CMK (cell line): ENCODE measurements at regions not wholly inside any gene's neighbourhood (a gene's known extent, or its start where the extent isn't known, plus 50 kb on each side); places are given as distances from the start of the nearest gene placed in this dataset.
"Not testable (repeated sequence)": the region's sequence is repeated elsewhere in the genome, so short reads cannot be mapped to it uniquely, and the experiment has no call there.

Experiments
- DNase-seq: peaks from one replicate; pipeline ENCODE4 v3.0.0-alpha.2; 2010; ENCODE audit warnings: low read depth

GRCh38 chr11:130979386-130979972 is 63.2 kb upstream of the SNX19 start:
- DNase-seq = no peak

DNA sequence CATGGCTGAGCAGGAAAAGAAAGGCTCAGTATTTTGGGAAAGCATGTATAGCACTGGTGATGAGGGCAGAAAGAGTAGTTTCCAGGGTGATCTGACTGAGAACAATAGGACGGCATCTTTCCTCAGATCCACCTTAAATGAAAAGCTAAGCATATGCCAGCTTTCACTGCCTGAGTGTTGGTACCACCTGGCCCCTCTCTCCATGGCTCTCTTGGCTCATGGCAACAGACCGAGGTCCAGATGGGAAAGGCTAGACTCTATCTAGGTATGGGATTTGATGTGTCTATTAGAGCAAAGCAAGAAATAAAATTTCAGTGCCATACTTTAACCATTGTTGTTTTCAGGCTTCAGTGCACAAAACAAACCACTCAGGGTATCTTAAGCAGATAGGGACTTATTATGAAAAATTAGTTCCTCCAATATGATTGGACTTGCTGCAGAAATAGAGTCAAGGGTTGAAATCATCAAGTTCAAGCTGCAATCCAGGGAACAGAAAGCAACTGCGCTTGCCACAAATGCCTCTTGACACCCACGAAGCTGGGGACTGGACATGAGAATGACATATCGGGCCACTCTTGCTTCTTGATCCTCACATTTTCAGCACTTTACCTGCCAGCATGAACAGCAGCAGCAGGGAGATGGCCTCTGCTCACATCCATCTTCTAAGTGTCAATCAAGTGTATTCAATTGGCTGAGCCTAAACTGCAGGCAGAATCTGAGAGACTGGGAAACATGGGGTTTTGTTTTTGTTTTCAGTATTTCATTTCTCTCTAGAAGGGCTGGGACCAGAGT is 64.0 kb upstream of the SNX19 start:
- no peak for DNase-seq

DNA sequence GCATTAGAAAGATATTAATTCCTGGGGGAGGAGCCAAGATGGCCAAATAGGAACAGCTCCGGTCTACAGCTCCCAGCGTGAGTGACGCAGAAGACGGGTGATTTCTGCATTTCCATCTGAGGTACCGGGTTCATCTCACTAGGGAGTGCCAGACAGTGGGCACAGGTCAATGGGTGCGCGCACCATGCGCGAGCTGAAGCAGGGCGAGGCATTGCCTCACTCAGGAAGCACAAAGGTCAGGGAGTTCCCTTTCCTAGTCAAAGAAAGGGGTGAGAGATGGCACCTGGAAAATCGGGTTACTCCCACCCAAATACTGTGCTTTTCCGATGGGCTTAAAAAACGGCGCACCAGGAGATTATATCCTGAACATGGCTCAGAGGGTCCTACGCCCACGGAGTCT is 68.0 kb upstream of the SNX19 start:
- not testable (repeated sequence) for DNase-seq

DNA sequence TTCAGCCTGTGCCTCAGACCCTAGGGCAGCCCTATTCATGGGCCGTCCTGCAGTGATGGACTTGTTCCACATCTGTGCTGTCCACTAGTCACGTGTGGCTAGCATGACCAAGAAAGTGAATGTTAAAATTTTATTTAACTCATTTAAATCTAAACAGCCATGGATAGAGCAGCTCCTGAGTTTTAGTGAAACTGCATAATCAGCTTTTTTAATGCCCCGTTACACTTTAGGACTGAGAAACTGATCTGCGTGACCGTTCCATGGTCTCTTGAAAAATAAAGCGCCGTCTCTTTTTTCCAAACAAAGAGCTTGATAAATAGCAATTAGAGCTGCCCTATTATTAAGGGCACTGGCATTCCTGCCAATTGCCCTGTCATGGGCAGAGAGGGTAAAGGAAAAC is 76.5 kb upstream of the SNX19 start:
- DNase-seq = no peak

DNA sequence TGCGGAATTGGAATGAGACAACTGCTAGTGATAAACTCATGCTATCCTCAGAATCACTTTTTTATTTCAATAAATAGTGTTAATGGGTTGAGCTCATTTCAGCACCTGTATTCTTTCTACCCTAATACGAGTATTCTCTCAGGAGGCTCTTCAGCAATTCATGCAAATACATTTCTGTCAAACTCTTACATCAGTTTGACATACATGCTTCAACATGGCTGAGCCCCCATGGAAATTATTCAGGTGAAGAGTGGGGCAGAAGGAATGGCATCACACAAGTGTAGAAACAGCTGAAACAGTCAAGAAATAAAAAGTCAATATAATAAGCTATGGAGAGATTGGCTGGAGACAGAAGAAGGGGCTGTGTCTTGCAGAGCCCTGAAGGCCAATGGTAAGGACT is 77.8 kb upstream of the SNX19 start:
- DNase-seq = no peak

DNA sequence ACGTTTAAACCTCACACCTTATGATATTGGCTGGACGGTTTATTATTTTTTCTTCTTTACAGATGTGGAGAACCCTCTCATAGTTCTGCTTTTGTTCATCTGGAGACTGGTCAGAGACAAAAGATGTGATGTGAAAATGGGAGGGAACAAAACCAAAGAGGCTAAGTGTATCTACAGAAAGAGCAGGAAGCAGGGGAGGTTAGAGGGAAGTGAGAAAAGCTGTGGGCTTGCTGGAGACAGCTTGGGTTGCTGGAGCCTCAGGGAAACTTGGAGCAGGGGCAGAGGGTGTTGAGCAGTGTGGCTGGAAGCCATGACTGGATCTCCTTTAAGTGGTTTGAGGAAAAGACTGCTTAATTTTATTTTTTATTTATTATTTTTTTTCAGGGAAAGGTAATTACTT is 79.0 kb upstream of the SNX19 start:
- DNase-seq = no peak

DNA sequence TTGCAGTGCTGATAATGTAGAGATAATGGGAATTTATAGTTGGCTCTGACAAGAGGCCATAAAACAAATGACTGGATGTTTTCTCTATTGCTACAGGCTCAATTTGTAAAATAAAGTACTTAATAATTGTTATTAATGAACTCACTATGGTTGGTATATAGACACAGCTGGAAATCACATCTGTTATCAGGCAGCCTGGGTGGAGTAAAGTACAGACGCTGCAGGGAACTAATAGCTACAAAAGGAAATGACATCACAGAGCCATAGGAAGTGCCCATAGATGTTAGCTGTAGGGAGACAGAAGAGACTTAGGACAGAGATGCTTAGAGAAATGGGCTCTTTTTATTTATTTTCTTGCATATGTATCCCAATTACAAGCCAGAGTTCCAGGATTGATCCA is 81.0 kb upstream of the SNX19 start:
- DNase-seq = no peak

GRCh38 chr11:130999086-130999485 is 82.8 kb upstream of the SNX19 start:
- DNase-seq = no peak

- no peak for DNase-seq
Measured at GRCh38 chr11:130999992-131000770, 83.9 kb upstream of the SNX19 start.

- DNase-seq = no peak
Measured at GRCh38 chr11:131002145-131002544, 85.9 kb upstream of the SNX19 start.

DNA sequence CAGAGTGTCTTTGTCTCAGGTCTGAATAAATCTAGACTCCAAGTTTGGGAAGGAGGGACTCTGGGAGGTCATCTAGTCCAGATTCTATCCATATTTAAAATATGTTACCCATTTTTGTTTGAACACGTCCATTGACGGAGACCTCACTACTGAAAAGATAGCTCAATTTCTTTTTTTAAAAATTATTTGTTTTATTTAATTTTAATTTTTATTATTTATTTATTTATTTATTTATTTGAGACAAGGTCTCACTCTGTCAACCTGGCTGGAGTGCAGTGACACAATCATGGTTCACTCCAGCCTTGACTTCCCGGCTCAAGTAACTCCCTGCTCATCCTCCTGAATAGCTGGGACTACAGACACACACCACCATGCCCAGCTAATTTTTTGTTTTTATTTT is 89.5 kb upstream of the SNX19 start:
- DNase-seq = no peak

- no peak for DNase-seq
Measured at GRCh38 chr11:131025020-131025419, 108.7 kb upstream of the SNX19 start.

DNA sequence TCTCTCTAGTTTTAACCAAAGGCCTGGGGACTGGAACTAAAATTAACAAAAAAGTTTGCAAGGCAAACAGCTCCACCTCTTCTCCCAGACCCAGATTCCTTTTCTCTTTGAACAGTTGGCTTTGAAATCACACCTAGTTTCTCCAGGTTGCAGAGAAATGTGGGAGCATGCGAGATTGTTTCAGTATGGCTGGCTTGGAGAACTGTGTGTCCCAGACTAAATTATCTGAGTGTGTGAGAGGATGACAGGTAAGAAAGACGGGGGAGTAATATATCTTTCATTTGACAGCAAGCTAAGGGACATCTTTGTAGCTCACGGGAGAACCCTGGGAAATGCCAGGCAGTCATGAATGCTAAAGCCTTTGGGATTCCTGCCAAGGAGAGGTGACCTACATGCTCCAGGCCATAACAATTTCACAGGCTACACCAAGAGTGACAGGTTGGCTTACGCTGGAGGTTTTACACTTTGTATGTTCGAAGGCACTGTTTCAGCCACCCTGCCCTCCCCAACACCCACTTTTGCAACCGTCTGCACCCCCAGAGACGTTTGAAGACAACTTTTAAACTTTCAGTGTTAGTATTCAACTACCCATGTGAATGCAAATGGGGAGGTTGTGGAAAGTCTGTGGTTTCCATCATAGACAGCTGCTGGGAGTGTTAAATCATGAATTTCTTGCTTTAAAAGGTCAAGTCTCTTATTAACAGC is 109.3 kb upstream of the SNX19 start:
- no peak for DNase-seq

- no peak for DNase-seq
Measured at GRCh38 chr11:131027491-131027890, 111.2 kb upstream of the SNX19 start.

DNA sequence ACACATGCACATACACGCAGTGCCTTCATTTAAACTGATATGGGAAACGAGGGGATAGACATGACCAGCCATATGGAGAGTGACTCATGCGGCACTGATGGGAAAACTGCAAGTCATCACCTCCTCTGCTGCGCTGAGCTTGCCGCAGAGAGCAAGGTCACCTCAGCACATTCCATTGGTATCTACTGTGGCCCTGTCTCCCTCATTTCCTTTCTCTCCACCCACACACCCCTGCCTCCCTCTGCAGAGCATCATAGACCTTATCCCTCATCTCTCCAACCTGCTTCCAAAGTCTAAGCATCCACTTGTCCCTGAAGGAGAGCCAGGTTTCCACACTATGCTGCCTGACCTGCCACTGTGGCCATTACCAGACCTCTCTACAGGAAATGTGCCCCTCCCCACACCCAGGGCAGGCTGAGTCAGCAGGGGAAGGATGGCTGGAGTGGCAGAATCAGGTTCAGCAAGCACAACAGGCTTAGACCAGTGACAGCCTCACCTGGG is 116.9 kb upstream of the SNX19 start:
- DNase-seq = no peak

- DNase-seq = no peak
Measured at GRCh38 chr11:131036514-131036913, 120.2 kb upstream of the SNX19 start.

- DNase-seq = no peak
Measured at GRCh38 chr11:131037873-131038272, 121.6 kb upstream of the SNX19 start.

- no peak for DNase-seq
Measured at GRCh38 chr11:131038597-131038996, 122.3 kb upstream of the SNX19 start.

- no peak for DNase-seq
Measured at GRCh38 chr11:131041331-131042040, 125.2 kb upstream of the SNX19 start.

DNA sequence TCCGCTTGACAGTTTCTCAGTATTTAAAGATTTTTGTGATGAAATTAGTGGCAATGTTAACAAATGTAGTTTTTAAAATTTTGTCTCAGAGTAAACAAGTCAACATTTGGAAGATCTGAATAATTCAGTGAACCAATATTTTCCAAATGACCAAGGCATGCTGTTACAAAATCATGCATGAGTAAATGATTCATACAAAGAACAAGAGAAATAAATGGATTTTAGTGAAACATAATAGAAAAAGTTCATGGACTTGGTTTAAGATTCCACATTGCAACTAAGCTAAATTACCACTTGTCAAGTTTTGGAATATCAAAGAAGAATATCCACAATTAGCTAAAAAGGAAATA is 125.7 kb upstream of the SNX19 start:
- DNase-seq = no peak

GRCh38 chr11:131043251-131043650 is 127.0 kb upstream of the SNX19 start:
- DNase-seq = no peak

DNA sequence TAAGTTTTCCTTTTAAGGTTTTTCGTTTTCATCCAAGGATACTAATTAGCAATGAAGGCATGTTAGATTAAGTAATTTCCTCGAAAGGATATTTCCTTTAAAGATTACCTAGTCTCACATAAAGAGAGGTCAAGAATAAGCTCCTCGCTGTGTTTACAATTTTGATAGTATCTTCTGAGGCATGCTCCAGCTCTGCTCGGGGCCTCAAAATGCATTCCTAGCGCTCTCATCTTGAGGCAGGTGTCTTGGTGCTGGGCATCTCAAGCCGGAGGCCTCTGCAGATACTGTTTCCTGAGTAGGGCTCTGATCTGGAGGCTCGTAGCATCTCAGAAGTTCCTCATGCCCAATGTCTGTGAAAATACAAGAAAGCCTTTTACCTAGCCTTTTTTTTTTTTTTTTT is 128.6 kb upstream of the SNX19 start:
- DNase-seq = no peak
